ENCODE measurements at regions not wholly inside any gene's neighbourhood (a gene's known extent, or its start where the extent isn't known, plus 50 kb on each side); places are given as distances from the start of the nearest gene placed in this dataset.
"Not testable (repeated sequence)": the region's sequence is repeated elsewhere in the genome, so short reads cannot be mapped to it uniquely, and the experiment has no call there.

- H3K27me3 ChIP-seq (replicated peaks; ENCODE audit: insufficient read depth, low read depth, low read length, poor library complexity) = no peaks in the 10 kb centered on the region
- DNase-seq (ENCODE audit: low spot score) = no peak
- ChIA-PET POLR2A (ENCODE audit: low non-redundant PET) (no interaction called here), CTCF (no interaction called here)
- H3K9me3 ChIP-seq (ENCODE audit: low read depth, low read length, poor library complexity, severe bottlenecking) = no peaks in the 10 kb centered on the region
- H3K4me1 ChIP-seq (ENCODE audit: insufficient read depth, low read length, poor library complexity, severe bottlenecking) = no peaks in the 10 kb centered on the region
- no peak overlapping the region for H3K4me3 ChIP-seq (ENCODE audit: low read depth, low read length, poor library complexity, severe bottlenecking)
- H3K27ac ChIP-seq (ENCODE audit: low read depth, low read length, poor library complexity, severe bottlenecking) = no peak overlapping the region
- intact Hi-C loops (cut with micrococcal nuclease; ENCODE audit: unreplicated experiment) = no loop called here
- H3K36me3 ChIP-seq (ENCODE audit: insufficient read depth, low read length, poor library complexity, severe bottlenecking) = no peaks in the 10 kb centered on the region
- TF ChIP-seq EZH2 (IDR thresholded peaks at IDR 0.05; ENCODE audit: borderline replicate concordance, low read depth, low read length, poor library complexity, severe bottlenecking) (no peak), CTCF (conservative IDR thresholded peaks at IDR 0.05; ENCODE audit: low read depth, low read length) (no peak)
- no TSS peak for BruUV-seq (replicated peaks)
Observed at GRCh38 chr20:30910937-30911725, 346.3 kb upstream of the DEFB115 start.

GRCh38 chr20:30911832-30912660, 345.4 kb upstream of the DEFB115 start:
- not testable (repeated sequence) for H3K4me3 ChIP-seq (ENCODE audit: low read depth, low read length, poor library complexity, severe bottlenecking)

DNA sequence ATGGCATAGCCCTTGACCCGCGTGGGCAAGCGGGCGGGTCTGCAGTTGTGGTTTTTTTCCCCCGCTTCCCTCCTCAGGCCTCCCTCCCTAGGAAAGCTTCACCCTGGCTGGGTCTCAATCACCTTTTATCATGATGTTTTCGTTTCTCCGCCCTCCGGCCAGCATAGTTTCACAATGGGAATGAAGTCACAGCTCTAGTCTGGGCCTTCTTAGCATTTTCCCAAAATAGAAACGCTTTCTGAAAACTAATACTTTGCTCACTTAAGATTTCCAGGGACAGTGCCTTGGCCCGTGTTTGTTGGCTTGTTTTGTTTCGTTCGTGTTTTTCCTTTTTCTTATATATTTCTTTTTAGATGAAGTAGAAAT, 344.8 kb upstream of the DEFB115 start:
- BruUV-seq (replicated peaks); H3K9me3 ChIP-seq (ENCODE audit: low read depth, low read length, poor library complexity, severe bottlenecking); H3K27me3 ChIP-seq (replicated peaks; ENCODE audit: insufficient read depth, low read depth, low read length, poor library complexity); H3K27ac ChIP-seq (ENCODE audit: low read depth, low read length, poor library complexity, severe bottlenecking); H3K36me3 ChIP-seq (ENCODE audit: insufficient read depth, low read length, poor library complexity, severe bottlenecking); H3K4me3 ChIP-seq (ENCODE audit: low read depth, low read length, poor library complexity, severe bottlenecking); CTCF ChIA-PET; DNase-seq (ENCODE audit: low spot score); intact Hi-C loops (cut with micrococcal nuclease; ENCODE audit: unreplicated experiment); H3K4me1 ChIP-seq (ENCODE audit: insufficient read depth, low read length, poor library complexity, severe bottlenecking); POLR2A ChIA-PET (ENCODE audit: low non-redundant PET): not testable (repeated sequence)

More at GRCh38 chr20:30911832-30912660, 345.4 kb upstream of the DEFB115 start:
- POLR2A ChIA-PET (ENCODE audit: low non-redundant PET); H3K36me3 ChIP-seq (ENCODE audit: insufficient read depth, low read length, poor library complexity, severe bottlenecking); H3K4me1 ChIP-seq (ENCODE audit: insufficient read depth, low read length, poor library complexity, severe bottlenecking); intact Hi-C loops (cut with micrococcal nuclease; ENCODE audit: unreplicated experiment); CTCF ChIA-PET; H3K27me3 ChIP-seq (replicated peaks; ENCODE audit: insufficient read depth, low read depth, low read length, poor library complexity); BruUV-seq (replicated peaks); H3K27ac ChIP-seq (ENCODE audit: low read depth, low read length, poor library complexity, severe bottlenecking); H3K9me3 ChIP-seq (ENCODE audit: low read depth, low read length, poor library complexity, severe bottlenecking); DNase-seq (ENCODE audit: low spot score): not testable (repeated sequence)

GRCh38 chr20:30916404-30916803, 341.1 kb upstream of the DEFB115 start:
- POLR2A ChIA-PET (ENCODE audit: low non-redundant PET); H3K27me3 ChIP-seq (replicated peaks; ENCODE audit: insufficient read depth, low read depth, low read length, poor library complexity); CTCF ChIA-PET; H3K4me1 ChIP-seq (ENCODE audit: insufficient read depth, low read length, poor library complexity, severe bottlenecking); H3K36me3 ChIP-seq (ENCODE audit: insufficient read depth, low read length, poor library complexity, severe bottlenecking); H3K9me3 ChIP-seq (ENCODE audit: low read depth, low read length, poor library complexity, severe bottlenecking); H3K4me3 ChIP-seq (ENCODE audit: low read depth, low read length, poor library complexity, severe bottlenecking); BruUV-seq (replicated peaks); intact Hi-C loops (cut with micrococcal nuclease; ENCODE audit: unreplicated experiment); H3K27ac ChIP-seq (ENCODE audit: low read depth, low read length, poor library complexity, severe bottlenecking); DNase-seq (ENCODE audit: low spot score): not testable (repeated sequence)

All from A673 (cell line).